HS-27A (cell line): ENCODE measurements at regions not wholly inside any gene's neighbourhood (a gene's known extent, or its start where the extent isn't known, plus 50 kb on each side); places are given as distances from the start of the nearest gene placed in this dataset.

ENCODE experiments used
- DNase-seq: peaks from one replicate; pipeline ENCODE4 v3.0.0-alpha.2; 2012; ENCODE audit warnings: low read depth, missing footprints

DNA sequence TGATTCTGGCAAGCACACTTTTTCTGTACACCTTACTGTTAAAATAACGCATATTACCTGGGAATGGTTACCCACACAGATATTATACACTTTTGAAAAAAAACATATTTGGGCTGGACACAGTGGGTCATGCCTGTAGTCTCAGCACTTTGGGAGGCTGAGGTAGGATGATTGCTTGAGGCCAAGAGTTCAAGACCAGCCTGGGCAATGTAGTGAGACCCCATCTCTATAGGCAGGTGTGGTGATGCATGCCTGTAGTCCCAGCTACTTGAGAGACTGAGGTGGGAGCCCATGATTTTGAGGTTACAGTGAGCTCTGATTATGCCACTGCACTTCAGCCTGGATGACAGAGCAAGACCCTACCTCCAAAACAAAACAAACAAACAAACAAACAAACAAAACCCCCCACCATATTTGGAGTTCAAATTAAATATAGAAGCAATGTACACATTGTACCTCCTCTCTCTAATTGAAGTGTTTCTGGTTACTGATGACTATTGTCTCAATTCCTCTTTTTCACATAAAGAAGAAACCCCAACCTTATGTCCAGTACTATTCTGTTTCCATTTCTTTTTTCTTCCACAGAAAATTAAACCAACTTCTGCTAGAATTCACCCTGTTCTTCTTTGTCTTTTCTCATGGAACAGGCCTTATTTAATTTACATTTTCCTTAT, 152.6 kb upstream of the UMPS start:
- no peak for DNase-seq

GRCh38 chr3:124579641-124580040, 150.6 kb upstream of the UMPS start:
- no peak for DNase-seq

DNA sequence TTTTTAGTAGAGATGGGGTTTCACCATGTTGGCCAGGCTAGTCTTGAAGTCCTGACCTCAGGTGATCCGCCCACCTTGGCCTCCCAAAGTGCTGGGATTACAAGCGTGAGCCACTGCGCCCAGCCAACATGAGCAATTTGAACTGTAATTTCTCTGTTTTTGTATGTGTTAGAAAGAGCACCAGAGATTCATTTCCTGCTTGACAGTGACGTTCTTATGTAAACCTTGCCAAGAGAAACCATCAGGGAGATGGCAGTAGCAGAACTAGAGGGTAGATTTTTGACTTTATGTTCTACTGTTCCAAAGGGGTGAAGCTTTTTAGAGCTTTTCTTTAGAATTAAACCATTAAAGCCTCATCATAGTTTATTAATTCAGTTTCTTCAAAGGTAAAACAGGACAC, 148.1 kb upstream of the UMPS start:
- DNase-seq: no peak

DNA sequence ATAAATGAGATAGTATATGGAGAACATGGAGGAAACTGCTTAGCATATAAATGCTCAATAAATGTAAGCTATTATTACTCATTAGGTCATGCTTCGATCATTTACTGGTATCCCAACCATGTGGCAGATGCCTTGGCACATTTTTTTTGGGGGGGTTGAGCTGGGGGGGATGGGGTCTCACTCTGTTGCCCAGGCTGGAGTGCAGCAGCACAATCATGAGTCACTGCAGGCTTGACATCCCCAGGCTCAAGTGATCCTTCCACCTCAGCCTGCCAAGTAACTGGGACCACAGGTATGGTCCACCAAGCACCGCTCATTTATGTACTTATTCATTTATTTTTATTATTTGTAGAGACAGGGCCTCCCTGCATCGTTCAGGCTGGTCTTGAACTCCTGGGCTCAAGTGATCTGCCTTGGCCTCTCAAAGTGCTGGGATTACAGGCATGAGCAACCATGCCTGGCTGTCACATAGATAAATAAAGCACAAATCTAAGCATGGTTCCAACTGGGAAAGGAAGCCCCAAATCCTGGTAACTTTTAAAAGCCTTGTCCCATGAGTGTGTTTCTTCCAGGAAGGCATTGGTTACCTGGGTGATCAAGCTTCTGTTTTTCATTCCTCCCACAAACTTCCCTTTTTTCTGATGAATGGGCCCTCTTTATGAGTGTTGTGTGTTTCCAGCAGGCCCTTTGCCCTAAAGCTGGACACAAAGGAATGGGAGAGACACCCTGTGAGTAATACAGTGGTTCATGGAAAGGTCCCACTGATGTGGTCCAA, 147.4 kb upstream of the UMPS start:
- no peak for DNase-seq

DNA sequence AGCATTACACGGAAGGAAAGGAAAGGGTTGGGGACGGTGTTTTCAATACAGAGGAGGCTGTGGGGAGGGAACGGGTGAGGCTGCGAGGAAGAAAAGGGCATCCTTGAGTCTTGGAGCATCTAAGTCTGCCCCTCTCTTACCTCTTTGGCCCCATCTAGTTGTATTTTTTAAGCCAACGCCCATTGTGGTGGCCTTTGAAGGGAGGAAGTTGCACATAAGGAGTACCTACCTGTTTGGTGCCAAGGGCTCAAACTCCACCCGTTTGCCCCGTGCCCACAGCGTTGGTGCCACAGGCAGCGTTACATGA, 146.1 kb upstream of the UMPS start:
- DNase-seq: no peak

- no peak for DNase-seq
Observed at GRCh38 chr3:124584552-124585391, 145.5 kb upstream of the UMPS start.

- DNase-seq: no peak
Observed at GRCh38 chr3:124586126-124587052, 143.9 kb upstream of the UMPS start.

DNA sequence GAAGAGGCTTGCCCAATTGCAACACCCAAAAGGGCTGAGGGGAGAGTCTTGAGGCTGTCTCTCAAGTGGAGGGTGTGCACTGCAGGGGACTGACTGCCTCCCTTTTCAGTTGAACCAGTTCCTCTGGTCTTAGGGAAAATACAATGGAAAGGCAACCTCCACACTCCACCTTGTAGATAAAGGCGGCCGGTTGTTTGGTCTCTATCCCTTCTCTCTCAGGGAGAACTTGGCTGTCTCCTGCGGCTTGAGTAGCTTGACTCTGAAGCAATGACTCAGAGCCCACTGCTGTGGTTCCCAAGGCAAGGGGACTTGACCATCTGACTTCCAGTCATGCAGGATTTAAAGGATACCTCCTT, 143.2 kb upstream of the UMPS start:
- DNase-seq: no peak

GRCh38 chr3:124588036-124588435, 142.2 kb upstream of the UMPS start:
- no peak for DNase-seq

DNA sequence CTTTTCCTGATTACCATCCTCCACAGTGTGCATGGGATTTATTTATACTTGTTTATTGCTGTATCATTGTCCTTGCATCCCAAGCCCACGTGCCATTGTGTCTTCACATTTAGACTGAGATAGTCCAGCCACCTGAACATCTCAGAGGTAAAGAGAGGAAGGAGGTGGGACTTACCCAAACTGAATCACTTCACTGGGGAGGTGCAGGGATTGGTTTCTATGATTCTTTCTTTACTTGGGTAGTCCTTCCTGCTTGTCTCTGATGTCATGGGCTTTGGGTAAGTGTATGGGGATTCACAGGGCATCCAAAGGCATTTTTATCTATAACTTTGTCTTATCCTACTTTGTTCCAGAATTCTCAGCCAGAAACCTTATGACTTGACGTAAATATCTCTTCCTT, 141.5 kb upstream of the UMPS start:
- no peak for DNase-seq

- DNase-seq: no peak
Observed at GRCh38 chr3:124591699-124592098, 138.6 kb upstream of the UMPS start.

- no peak for DNase-seq
Observed at GRCh38 chr3:124592658-124593441, 137.4 kb upstream of the UMPS start.

DNA sequence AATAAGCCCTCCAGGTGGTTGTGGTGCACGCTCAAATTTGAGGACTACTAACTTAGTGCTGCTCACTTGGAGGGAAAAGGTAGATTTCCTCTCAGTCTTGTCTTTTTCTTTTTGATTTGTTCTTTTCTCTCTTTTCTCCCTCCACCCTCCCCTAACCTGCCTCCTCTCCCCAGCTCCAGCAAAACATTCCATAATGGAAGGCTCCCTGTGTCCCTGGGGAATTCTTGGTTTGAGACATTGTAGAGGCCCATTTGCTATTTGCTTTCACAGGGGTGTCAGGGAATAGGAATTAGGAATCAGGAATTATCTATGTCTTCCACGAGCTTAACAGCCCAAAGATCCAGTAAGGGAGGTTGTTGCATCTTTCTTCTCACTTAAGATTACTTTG, 136.8 kb upstream of the UMPS start:
- DNase-seq: no peak

GRCh38 chr3:124594581-124594980, 135.7 kb upstream of the UMPS start:
- DNase-seq: no peak

DNA sequence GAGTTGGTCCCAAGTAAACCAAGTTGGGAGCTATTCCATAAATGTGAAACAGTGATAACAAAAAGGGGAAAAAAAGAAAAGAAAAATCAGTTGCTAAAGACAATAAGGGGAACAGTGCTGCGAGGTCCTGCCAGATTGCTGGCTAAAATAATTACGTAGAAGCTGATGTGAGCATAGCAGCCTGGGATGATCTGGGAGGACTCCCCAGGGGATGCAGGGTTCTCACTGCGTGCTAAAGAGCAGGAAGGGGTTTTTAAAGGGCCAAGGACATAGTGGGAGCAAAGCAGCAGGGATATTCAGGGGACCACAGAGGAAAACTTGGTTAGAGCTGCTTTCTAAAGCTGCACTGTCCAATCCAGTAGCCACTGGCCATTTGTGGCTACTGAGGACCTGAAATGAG, 133.0 kb upstream of the UMPS start:
- DNase-seq: no peak

DNA sequence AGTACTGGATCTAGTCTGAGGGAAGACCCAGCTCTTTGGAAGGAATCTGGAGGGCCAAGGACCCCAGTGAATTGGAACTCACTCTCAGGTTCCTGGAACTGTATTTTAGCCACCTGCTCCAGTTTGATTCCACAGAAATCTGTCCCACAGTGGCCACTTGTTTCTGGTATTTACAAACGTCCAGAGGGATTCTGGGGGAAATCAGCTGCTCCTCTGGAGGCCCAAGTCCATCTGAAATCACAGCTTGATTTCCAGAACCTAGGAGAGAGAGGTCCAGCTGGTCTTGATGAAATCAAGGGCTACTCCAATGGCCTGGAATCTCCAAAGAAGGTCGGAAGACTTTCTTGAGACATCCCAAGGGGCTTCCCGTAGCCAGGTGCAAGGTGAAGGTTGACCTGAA, 132.3 kb upstream of the UMPS start:
- no peak for DNase-seq

DNA sequence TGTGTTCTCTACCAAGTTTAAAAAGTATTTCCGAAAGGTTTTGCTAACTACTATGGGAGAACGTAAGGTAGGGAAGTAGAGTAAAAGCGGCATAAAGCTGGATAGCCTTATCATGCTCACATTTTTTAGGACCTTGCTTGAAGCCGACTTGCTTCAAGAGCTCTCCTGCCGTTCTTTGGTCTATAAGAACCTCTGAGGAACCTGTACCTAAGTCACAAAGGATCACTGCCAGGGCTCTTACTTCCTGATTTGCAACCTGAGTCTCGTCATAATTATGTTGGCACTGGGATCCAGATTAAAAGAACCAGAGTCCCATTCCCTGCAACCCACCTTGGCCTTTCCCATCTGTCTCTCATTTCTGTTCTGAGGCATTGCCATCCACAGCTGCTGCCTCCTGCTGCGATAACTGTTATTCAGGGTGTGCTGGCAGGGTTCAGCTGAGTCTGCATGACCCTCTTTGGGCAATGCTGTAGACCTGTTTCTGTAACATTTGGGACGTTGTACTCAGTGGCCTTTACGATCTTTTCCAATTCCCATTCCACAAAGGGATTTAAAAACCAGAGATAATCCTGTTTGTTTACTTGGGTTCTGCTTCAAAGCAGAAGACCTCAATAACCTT, 131.0 kb upstream of the UMPS start:
- no peak for DNase-seq

- DNase-seq: peak; percentile 41
Observed at GRCh38 chr3:124599779-124600693, 130.2 kb upstream of the UMPS start.

DNA sequence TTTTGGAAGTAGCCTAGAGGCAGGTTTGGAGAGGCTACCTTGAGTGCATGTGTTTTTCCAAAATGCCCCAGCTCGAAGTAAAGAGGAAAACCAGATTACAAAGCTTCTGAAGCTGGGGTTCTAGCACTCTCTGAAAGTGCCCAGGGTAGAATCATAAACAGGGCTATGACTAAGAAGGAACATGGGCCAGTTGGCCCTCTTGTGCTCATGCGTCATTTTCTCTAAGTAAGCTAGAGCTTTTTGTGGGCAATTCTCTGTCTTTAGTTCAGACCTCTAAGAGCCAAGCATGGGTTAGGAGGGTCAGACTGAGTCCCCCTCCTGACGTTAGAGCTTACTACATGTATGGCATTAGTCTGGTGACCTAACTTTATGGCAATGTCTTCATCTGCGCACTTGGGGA, 129.5 kb upstream of the UMPS start:
- DNase-seq: no peak

GRCh38 chr3:124601190-124601589, 129.1 kb upstream of the UMPS start:
- no peak for DNase-seq
